ENCODE measurements at regions not wholly inside any gene's neighbourhood (a gene's known extent, or its start where the extent isn't known, plus 50 kb on each side); places are given as distances from the start of the nearest gene placed in this dataset.
"Not testable (repeated sequence)": the region's sequence is repeated elsewhere in the genome, so short reads cannot be mapped to it uniquely, and the experiment has no call there.

- no peak overlapping the region for H3K4me3 ChIP-seq (ENCODE audit: insufficient read length, low read depth)
- TF ChIP-seq SUZ12 (IDR thresholded peaks at IDR 0.05; ENCODE audit: extremely low read depth, insufficient read depth, insufficient read length) (no peak), ZNF274 (IDR thresholded peaks at IDR 0.05; ENCODE audit: low read depth, low read length) (no peak), YY1 (IDR thresholded peaks at IDR 0.05; ENCODE audit: insufficient read depth, insufficient read length) (no peak)
- no peaks in the 10 kb centered on the region for H3K9me3 ChIP-seq (ENCODE audit: insufficient read depth, low read length)
- peaks cover 4% of the 10 kb centered on the region for H3K27me3 ChIP-seq (ENCODE audit: insufficient read depth, insufficient read length)
- no peak for DNase-seq (ENCODE audit: low read depth, low spot score)
- H3K4me1 ChIP-seq (ENCODE audit: insufficient read depth, insufficient read length), result no peaks in the 10 kb centered on the region
- H3K9ac ChIP-seq (ENCODE audit: insufficient read length, low read depth), result no peak overlapping the region
- H3K36me3 ChIP-seq (ENCODE audit: insufficient read depth, insufficient read length, low read length), result no peaks in the 10 kb centered on the region
Measured at GRCh38 chr14:105952222-105952621, 425.8 kb downstream of the TMEM121 start.

DNA sequence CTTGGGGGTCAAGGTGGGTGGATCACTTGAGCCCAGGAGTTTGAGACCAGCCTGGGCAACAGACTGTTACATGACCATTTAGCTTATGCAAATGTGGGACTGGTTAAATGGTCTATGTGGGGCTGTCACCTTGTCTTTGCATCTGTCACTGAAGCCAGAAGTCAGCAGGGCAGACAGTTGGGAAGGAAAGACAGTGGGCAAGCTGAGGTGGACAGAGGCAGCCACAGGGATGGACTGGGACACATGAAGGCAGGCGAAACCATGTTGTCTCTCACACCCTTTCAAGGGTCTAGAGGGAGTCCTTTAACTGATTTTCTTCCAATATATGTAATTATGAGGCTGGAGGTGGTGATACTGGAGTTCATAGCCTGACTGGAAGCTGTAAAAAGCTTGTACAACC is 426.4 kb downstream of the TMEM121 start:
- H3K9ac ChIP-seq (ENCODE audit: insufficient read length, low read depth), result no peak overlapping the region
- H3K36me3 ChIP-seq (ENCODE audit: insufficient read depth, insufficient read length, low read length), result no peaks in the 10 kb centered on the region
- DNase-seq (ENCODE audit: low read depth, low spot score), result no peak
- H3K4me1 ChIP-seq (ENCODE audit: insufficient read depth, insufficient read length), result no peaks in the 10 kb centered on the region
- H3K9me3 ChIP-seq (ENCODE audit: insufficient read depth, low read length), result no peaks in the 10 kb centered on the region
- H3K4me3 ChIP-seq (ENCODE audit: insufficient read length, low read depth), result no peak overlapping the region
- TF ChIP-seq ZNF274 (IDR thresholded peaks at IDR 0.05; ENCODE audit: low read depth, low read length), result no peak
- no peak for TF ChIP-seq YY1 (IDR thresholded peaks at IDR 0.05; ENCODE audit: insufficient read depth, insufficient read length)
- TF ChIP-seq SUZ12 (IDR thresholded peaks at IDR 0.05; ENCODE audit: extremely low read depth, insufficient read depth, insufficient read length), result no peak
- H3K27me3 ChIP-seq (ENCODE audit: insufficient read depth, insufficient read length), result peaks cover 4% of the 10 kb centered on the region

- H3K9ac ChIP-seq (ENCODE audit: insufficient read length, low read depth); H3K27me3 ChIP-seq (ENCODE audit: insufficient read depth, insufficient read length); H3K36me3 ChIP-seq (ENCODE audit: insufficient read depth, insufficient read length, low read length); H3K4me3 ChIP-seq (ENCODE audit: insufficient read length, low read depth); DNase-seq (ENCODE audit: low read depth, low spot score); H3K4me1 ChIP-seq (ENCODE audit: insufficient read depth, insufficient read length); H3K9me3 ChIP-seq (ENCODE audit: insufficient read depth, low read length): not testable (repeated sequence)
Measured at GRCh38 chr14:105961625-105962024, 435.2 kb downstream of the TMEM121 start.

GRCh38 chr14:105962532-105962931 is 436.1 kb downstream of the TMEM121 start:
- no peaks in the 10 kb centered on the region for H3K4me1 ChIP-seq (ENCODE audit: insufficient read depth, insufficient read length)
- no peaks in the 10 kb centered on the region for H3K36me3 ChIP-seq (ENCODE audit: insufficient read depth, insufficient read length, low read length)
- no peak for DNase-seq (ENCODE audit: low read depth, low spot score)
- H3K27me3 ChIP-seq (ENCODE audit: insufficient read depth, insufficient read length), result peaks cover 6% of the 10 kb centered on the region
- no peak overlapping the region for H3K4me3 ChIP-seq (ENCODE audit: insufficient read length, low read depth)
- TF ChIP-seq SUZ12 (IDR thresholded peaks at IDR 0.05; ENCODE audit: extremely low read depth, insufficient read depth, insufficient read length), result no peak
- H3K9me3 ChIP-seq (ENCODE audit: insufficient read depth, low read length), result peaks cover 5% of the 10 kb centered on the region; the same call in 1 of the 2 replicates
- no peak overlapping the region for H3K9ac ChIP-seq (ENCODE audit: insufficient read length, low read depth)

- H3K9me3 ChIP-seq (ENCODE audit: insufficient read depth, low read length), result no peaks in the 10 kb centered on the region
- DNase-seq (ENCODE audit: low read depth, low spot score), result no peak
Measured at GRCh38 chr14:105968291-105968690, 441.9 kb downstream of the TMEM121 start.

DNA sequence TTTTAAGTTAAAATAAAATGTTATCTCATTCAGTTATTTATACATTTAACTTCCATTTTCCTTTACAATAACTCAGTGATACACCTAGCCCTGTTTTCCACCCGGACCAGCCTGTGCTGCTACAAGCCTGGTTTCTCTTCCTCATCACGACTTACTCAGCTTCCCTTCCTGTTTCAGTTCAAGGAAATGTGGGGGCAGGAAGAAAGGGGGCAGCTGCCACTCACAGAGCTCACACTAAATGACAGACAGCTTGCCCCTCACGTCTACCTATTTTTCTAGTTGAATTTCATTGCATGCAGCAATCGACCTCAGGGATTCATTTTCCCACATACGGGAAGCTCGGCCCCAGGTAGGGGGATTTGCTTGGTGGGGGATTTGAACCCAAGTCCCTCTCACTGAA is 442.6 kb downstream of the TMEM121 start:
- H3K9ac ChIP-seq (ENCODE audit: insufficient read length, low read depth); DNase-seq (ENCODE audit: low read depth, low spot score); H3K4me3 ChIP-seq (ENCODE audit: insufficient read length, low read depth); H3K4me1 ChIP-seq (ENCODE audit: insufficient read depth, insufficient read length); H3K9me3 ChIP-seq (ENCODE audit: insufficient read depth, low read length); H3K36me3 ChIP-seq (ENCODE audit: insufficient read depth, insufficient read length, low read length): not testable (repeated sequence)
- peaks cover 56% of the 10 kb centered on the region for H3K27me3 ChIP-seq (ENCODE audit: insufficient read depth, insufficient read length)

More at GRCh38 chr14:105968291-105968690, 441.9 kb downstream of the TMEM121 start:
- Histone ChIP-seq H3K4me3 (ENCODE audit: insufficient read length, low read depth) (no peak overlapping the region), H3K9ac (ENCODE audit: insufficient read length, low read depth) (no peak overlapping the region), H3K27me3 (ENCODE audit: insufficient read depth, insufficient read length) (peaks cover 49% of the 10 kb centered on the region), H3K36me3 (ENCODE audit: insufficient read depth, insufficient read length, low read length) (no peaks in the 10 kb centered on the region), H3K4me1 (ENCODE audit: insufficient read depth, insufficient read length) (no peaks in the 10 kb centered on the region)
- TF ChIP-seq YY1 (IDR thresholded peaks at IDR 0.05; ENCODE audit: insufficient read depth, insufficient read length), result no peak
- TF ChIP-seq SUZ12 (IDR thresholded peaks at IDR 0.05; ENCODE audit: extremely low read depth, insufficient read depth, insufficient read length), result no peak
- TF ChIP-seq ZNF274 (IDR thresholded peaks at IDR 0.05; ENCODE audit: low read depth, low read length), result no peak

GRCh38 chr14:105970821-105971220 is 444.4 kb downstream of the TMEM121 start:
- H3K4me1 ChIP-seq (ENCODE audit: insufficient read depth, insufficient read length); DNase-seq (ENCODE audit: low read depth, low spot score); H3K4me3 ChIP-seq (ENCODE audit: insufficient read length, low read depth); H3K36me3 ChIP-seq (ENCODE audit: insufficient read depth, insufficient read length, low read length); H3K9me3 ChIP-seq (ENCODE audit: insufficient read depth, low read length); H3K9ac ChIP-seq (ENCODE audit: insufficient read length, low read depth): not testable (repeated sequence)
- H3K27me3 ChIP-seq (ENCODE audit: insufficient read depth, insufficient read length), result peaks cover 60% of the 10 kb centered on the region

DNA sequence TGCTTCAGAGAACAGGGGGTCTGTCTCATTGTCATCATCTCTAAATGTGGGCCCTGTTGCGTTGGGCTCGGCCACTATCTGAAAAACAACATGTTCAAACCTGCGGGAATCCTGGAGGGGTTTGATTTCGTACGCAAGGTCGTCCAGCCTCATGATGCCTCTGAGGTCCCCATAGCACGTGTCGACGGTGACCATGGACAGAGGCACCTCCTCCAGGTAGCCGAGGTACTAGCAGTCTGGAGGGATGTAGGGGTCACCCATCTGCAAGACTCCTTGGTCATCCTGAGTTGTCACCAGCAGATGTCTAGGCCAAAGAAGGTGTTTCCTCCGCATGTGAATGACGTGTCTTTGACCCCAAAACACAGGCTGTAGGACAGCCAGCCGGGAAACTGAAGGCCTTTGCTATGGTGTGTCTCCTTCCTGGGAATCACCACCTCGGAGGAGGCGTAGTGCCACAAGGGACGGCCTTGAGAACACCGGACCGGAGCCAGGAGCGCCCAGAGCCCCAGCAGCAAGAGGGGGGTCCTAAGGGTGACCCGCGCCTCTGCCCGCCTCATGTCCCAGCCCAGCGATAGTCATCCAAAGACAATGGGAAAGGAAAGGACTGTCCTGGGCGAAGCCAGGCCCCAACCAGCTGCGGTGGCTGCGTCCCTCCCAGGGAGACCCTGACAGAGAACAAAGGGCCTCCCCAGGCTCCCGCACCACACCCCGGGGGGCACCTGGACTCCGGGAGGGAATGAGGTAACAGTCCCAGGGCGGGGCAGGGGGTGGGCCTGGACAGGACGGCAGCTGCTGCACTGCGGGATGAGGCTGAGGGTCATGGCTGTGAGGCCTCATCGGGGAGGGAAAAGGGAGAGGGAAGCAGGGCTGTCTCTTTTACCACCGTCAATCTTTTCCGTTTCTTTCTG is 445.5 kb downstream of the TMEM121 start:
- Histone ChIP-seq H3K9me3 (ENCODE audit: insufficient read depth, low read length) (peaks cover 7% of the 10 kb centered on the region; the same call in 1 of the 2 replicates), H3K36me3 (ENCODE audit: insufficient read depth, insufficient read length, low read length) (no peaks in the 10 kb centered on the region), H3K27me3 (ENCODE audit: insufficient read depth, insufficient read length) (peaks cover 69% of the 10 kb centered on the region), H3K4me1 (ENCODE audit: insufficient read depth, insufficient read length) (no peaks in the 10 kb centered on the region), H3K9ac (ENCODE audit: insufficient read length, low read depth) (no peak overlapping the region), H3K4me3 (ENCODE audit: insufficient read length, low read depth) (no peak overlapping the region)
- TF ChIP-seq YY1 (IDR thresholded peaks at IDR 0.05; ENCODE audit: insufficient read depth, insufficient read length) (no peak), SUZ12 (IDR thresholded peaks at IDR 0.05; ENCODE audit: extremely low read depth, insufficient read depth, insufficient read length) (no peak), ZNF274 (IDR thresholded peaks at IDR 0.05; ENCODE audit: low read depth, low read length) (no peak)
- DNase-seq (ENCODE audit: low read depth, low spot score), result no peak

Data from NT2/D1 (cell line).